Fibroblast of peridontal ligament (primary cell): ENCODE measurements at regions not wholly inside any gene's neighbourhood (a gene's known extent, or its start where the extent isn't known, plus 50 kb on each side); places are given as distances from the start of the nearest gene placed in this dataset.
A peak's percentile ranks its signal among the peaks of the same experiment; 100 is the strongest.
"Not testable (repeated sequence)": the region's sequence is repeated elsewhere in the genome, so short reads cannot be mapped to it uniquely, and the experiment has no call there.

ENCODE experiments used
- DNase-seq: peaks from one replicate; pipeline ENCODE4 v3.0.0-alpha.2; 2010; ENCODE audit errors: extremely low read depth

- no peak for DNase-seq
Observed at GRCh38 chr15:60135961-60136360, 131.8 kb downstream of the FOXB1 start.

- DNase-seq: no peak
Observed at GRCh38 chr15:60137711-60138396, 133.7 kb downstream of the FOXB1 start.

DNA sequence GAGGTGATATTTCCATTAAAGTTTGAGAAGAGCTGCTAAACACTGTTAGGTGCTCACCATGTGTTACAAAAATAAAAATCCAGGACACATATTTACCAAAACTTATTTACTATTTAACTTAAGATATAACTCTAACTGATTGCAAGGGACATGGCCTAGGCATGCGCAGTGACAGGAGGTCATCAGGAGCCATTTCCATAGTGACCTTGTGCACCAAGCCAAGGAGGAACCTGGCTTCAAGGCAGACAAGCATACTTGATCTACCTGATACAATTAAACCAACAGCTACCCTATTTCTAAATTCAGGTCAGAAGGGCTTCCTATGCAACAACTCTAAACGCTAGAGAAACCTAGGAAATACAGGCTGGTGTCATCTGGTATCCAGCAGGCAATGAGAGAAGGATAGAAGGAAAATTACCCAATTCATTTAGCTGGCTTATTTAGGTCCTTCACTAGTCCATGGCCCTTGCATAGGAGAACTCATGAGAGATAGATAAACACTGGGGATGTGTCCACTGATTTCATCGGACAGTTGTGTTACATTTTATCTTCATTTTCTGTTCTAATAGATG, 134.4 kb downstream of the FOXB1 start:
- no peak for DNase-seq

DNA sequence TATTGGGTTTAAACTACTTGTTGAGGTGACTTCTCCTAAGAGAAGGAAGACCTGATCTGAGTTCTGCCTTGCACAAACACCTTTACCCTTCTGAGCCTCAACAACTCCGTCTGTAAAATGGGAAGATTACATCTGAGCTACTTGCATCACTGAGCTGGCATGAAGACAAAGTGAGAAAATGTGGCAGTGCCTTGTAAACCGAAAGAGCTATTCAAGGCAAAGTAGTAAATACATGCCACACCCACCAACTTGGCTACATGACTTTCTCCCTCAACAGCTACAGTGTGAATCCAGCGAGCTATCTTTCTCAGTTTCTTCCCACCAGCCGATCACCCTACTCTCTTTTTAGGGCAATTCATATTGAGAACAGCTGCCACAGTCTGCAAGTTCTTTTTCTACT, 148.3 kb downstream of the FOXB1 start:
- no peak for DNase-seq

DNA sequence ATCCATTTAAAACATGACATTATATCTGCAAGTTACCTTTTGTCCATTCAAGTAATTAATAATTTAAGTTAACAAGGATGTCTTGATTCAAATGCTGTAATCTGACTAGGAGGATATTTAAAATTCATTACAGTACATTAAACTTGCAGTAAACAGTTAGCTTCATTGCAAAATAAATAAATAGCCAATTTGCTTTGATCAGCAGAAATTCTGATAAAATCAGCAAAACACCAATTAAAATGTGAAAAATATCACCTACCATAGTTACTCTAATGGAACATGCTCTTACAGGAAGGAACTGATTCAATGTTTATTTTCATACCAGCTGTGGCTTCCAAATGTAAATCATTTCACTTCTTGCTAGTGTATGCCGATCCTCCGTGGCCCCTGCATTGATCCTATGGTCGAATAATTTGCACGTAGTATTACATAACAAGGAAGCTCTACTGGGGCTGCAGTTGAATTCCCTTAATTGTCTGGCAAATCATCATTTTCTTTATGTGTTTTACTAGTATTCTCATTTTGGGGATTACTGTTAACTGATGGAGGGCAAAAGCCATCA, 150.7 kb downstream of the FOXB1 start:
- DNase-seq: no peak

DNA sequence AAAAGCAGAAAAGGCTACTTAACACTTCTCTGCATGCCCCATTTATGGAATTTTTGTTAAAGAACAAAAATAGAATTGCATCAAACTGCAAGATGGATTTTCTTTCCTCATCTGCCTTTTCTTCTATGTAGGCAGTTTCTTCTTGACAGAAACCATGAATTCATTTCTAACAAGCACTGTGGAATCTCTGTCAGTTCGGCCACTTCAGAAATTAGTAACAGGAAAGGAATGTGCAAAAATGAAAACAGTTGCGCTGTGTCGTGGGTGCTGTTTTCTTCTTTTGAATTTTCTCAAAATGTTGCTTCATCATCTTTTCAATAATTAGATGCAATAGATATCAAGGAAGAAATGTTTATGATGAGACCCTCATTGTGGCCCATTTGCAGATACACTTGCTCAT, 151.6 kb downstream of the FOXB1 start:
- peak; percentile 51 for DNase-seq

DNA sequence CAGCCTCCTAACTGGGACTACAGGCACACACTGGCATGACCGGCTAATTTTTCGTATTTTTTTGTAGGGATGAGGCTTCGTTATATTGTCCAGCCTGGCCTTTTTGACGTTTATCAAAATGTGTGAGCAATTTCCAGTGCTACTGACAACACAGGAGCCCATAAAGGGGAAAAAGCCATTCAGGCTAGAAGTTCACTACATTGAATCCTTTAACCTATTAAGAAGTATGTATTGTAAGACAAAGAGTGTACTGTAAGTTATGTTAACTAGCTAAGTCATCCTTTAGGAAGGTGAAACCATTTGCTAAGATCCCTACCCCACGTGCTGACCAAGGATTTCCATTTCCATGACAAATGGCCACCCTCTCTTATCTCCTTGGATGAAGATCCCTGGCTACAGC, 156.8 kb downstream of the FOXB1 start:
- no peak for DNase-seq

DNA sequence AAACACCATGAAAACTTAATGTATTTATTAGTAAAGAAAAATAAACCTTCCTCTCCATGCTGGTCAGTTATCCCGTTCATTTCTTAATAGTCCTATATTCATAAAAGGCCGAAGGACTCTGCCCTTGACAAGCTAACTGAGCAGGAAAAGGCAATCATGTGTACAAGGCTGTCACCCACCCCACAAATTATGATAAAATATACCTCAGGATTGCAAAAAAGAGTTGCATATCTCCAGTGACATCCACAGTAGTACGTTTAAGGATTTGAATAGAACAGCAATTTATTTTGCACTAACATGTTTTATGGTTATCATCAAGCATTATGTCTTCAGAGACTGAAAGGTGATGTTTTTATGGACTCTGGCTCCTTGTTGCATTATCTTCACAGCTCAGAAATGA, 157.6 kb downstream of the FOXB1 start:
- DNase-seq: no peak

GRCh38 chr15:60162251-60162967, 158.3 kb downstream of the FOXB1 start:
- no peak for DNase-seq

DNA sequence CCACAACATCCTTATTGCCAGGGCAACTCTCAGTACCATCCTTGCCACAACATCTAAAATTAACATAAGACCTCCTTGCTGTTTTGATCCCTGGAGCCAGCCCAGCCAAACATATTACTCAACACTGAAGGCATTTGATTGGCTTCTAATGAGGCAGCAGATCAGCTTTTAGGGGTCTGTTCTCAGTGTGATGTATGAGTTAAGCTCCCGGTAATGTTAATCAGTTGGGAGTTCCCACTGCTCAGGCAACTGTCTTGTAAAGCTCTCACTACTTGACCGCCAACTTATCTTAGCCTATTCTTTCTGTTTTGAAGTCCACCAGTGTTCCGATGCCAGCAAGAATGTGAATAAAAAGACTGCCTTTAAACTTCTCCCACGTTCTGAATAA, 158.9 kb downstream of the FOXB1 start:
- DNase-seq: no peak

- no peak for DNase-seq
Observed at GRCh38 chr15:60165111-60165510, 161.0 kb downstream of the FOXB1 start.

- DNase-seq: no peak
Observed at GRCh38 chr15:60172143-60172542, 168.0 kb downstream of the FOXB1 start.

- peak; percentile 76 for DNase-seq
Observed at GRCh38 chr15:60179786-60180391, 175.8 kb downstream of the FOXB1 start.

- DNase-seq: not testable (repeated sequence)
Observed at GRCh38 chr15:60181957-60182356, 177.8 kb downstream of the FOXB1 start.

- no peak for DNase-seq
Observed at GRCh38 chr15:60183366-60183765, 179.3 kb downstream of the FOXB1 start.

DNA sequence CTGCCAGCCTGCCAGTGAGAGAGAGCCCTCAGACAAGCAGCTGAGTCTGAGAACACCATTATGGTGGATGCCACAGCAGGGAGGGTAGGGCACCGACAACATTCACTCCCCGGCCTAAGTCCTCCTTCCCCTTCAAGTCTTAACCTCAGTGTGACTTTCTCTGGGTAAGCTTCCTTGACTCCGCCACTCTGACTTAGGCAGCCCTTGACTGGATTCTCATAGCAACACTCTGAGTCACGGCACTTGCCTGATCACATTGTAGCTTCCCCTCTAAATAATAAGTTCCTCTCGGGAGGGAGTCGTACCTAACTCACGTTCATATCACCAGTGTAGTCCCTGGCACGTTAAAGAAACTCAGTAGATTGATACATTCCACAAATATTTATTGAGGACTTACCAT, 180.5 kb downstream of the FOXB1 start:
- DNase-seq: no peak

DNA sequence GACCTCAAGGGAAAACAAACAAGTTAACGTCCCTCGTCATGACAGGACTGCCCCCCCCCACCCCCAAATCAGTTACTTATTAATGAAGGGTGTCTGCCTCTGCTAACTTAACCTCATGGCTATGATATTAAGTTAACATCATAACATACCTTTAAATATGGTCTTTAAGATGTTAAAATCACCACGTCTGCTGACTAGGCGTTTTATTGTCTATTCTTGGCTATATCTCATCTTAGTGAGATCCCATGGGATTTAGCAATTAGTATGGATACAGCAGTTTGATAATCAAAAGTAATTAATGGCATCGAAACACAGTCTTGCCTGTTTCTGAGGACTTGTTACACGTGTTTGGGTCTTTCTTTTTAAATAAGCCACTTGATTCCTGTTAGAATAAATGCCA, 186.9 kb downstream of the FOXB1 start:
- no peak for DNase-seq

GRCh38 chr15:60191821-60192220, 187.7 kb downstream of the FOXB1 start:
- DNase-seq: no peak

DNA sequence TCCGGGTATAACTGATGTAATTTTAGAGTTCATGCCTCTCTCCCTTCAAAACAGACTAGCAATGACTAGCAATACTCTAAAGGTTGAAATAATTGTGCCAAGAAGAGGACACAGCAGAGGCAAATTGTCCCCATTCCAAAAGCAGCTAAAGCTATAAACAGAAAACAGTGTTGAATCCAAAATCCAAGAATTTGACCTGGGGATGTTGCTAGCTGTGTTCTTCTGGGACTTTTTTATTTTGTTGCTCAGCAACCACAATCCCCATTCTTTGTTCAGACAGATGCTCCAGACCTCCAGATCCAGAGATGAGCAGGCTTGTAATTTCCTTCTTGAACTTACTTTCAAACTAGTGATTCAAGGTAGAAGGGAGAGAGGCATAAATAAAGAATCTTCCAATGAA, 191.5 kb downstream of the FOXB1 start:
- no peak for DNase-seq

- DNase-seq: no peak
Observed at GRCh38 chr15:60204131-60204885, 193.5 kb downstream of the ANXA2 start.

- DNase-seq: no peak
Observed at GRCh38 chr15:60208709-60209108, 189.1 kb downstream of the ANXA2 start.

GRCh38 chr15:60212536-60212935, 185.2 kb downstream of the ANXA2 start:
- DNase-seq: no peak
